ENCODE measurements at regions not wholly inside any gene's neighbourhood (a gene's known extent, or its start where the extent isn't known, plus 50 kb on each side); places are given as distances from the start of the nearest gene placed in this dataset.
"Not testable (repeated sequence)": the region's sequence is repeated elsewhere in the genome, so short reads cannot be mapped to it uniquely, and the experiment has no call there.

DNA sequence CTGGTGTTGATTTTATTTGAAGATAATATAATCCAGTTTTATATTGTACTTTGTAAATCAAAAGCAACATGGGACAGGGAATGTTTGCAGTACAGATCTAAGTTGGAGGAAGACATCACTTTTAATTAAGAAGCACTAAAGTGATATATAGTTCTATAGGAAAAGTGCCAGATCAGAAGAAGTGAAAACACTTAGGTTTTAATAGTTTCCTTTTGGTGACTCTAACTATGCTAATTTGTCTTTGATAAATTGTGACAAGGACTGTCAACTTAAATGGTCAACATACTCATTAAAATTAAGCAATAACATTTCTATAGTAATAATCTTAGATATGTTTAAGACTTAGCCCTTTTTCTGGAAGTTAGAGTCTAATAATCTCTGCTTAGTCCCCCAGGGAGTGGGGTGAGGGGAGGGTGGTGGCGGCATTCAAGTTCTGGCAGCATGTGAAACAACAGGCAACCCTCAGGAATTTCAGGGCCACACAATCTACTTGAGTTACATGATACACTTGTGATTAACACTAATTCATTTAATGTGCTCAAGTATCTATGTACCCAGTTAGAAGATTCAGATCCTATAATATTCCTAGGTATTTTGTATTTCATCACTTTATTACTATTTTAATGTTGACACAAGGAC lies 1026.5 kb downstream of the NR2F1-AS1 start:
- in situ Hi-C loops (cut with MboI; ENCODE audit: low pct_unique_long_range_greater_than_20kb, low sequenced_read_pairs): no loop called here
- no peak for DNase-seq

DNA sequence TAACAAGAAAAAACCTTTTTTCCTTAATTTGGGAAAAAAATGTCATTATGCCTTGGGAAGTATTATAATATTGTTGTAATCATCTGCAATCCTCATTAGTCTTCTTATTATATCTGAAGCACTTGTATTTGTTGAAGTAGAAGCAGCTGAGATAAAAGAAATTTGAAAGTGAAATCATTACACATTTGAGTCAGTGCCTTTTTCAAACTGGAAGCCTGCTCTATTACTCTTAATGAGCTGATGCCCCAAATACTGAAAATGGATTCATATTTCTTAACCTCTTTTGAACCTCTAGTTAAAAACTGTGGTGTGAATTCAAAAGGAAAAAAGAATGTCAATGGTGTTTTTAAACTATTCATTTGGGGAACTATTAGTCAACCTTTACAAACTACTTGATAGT lies 1027.7 kb downstream of the NR2F1-AS1 start:
- in situ Hi-C loops (cut with MboI; ENCODE audit: low pct_unique_long_range_greater_than_20kb, low sequenced_read_pairs): no loop called here

DNA sequence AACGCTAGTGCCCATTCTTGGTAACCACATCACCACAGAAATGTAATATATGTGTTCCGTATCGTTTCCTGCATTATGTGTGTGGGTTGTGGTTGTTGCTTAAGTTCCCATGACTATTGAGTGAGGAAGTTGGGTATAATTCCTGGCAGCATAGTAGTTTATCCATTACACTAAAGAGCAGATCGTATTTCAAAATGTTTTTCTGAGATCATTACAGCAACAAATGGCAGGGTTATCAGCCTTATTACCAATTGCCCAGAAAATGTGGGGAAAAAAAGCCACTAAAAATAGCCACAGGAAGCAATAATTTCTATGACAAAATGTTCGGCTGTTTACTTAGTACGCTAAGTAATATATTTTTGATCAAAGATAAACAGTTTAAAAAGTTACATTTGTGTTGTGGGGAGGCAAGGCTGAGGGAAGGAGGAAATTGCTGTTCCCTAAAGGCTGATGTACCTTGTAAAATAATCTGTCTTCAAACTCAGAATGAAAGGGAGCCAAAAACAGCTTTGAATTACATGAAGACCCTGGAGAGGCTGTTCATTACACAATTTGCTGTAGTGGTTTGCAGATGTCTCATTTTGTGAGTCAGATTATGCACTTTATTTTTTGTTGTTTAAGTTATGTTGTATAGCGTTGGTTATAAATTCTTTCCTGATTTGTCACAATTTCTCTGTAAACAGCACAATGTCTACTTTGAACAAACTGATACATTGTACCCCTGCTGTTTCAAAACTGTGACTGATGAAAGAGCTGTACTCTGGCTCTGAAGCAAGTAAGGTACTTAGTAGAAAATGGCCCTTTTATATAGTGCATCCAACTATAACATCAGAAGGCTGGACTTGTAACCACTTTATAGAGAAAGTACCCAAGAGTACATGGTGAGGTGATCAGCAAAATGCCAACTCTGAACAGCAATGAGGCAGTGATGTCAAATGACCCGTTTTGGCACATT lies 1028.5 kb downstream of the NR2F1-AS1 start:
- in situ Hi-C loops (cut with MboI; ENCODE audit: low pct_unique_long_range_greater_than_20kb, low sequenced_read_pairs): no loop called here
- DNase-seq: peak; percentile 39

More for the DNA sequence above, 1027.7 kb downstream of the NR2F1-AS1 start:
- no peak for DNase-seq

DNA sequence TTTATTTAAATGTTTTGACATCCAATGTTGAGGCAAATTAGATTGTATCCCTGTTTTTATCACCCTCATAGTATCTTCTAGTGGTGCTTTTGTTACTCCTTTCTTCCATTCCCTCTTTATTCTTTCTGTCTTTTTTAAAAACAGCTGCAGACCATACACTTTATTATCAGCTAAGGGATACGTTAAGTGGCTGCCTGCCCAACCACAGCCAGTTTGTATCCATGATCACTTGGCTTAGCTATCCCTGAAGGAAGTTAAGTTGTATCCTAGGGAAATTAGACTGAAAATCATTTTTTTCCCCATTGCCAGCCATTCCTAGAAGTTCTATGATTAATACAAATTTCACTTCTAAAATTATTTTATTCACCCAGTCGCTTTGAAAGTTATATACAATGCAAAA lies 1032.7 kb downstream of the NR2F1-AS1 start:
- in situ Hi-C loops (cut with MboI; ENCODE audit: low pct_unique_long_range_greater_than_20kb, low sequenced_read_pairs): no loop called here

DNA sequence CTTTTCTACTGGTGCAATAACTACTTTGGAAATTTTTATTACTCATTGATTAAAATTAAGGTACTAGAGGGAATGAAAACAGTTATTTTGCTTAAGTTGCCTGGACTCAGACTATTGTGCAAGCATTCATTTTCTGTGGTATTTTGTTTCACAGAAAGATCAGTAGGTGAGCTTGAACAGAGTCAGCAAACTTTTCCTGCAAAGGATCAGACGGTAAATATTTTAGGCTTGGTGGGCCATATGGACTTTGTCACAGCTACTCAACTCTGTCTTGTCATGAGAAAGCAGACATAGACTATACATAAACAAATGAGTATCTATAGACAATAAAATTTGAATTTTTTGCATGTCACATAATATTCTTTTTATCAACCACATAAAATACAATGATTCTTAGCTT lies 1036.4 kb downstream of the NR2F1-AS1 start:
- no peak for DNase-seq
- in situ Hi-C loops (cut with MboI; ENCODE audit: low pct_unique_long_range_greater_than_20kb, low sequenced_read_pairs): no loop called here

More for the DNA sequence above, 1032.7 kb downstream of the NR2F1-AS1 start:
- no peak for DNase-seq

DNA sequence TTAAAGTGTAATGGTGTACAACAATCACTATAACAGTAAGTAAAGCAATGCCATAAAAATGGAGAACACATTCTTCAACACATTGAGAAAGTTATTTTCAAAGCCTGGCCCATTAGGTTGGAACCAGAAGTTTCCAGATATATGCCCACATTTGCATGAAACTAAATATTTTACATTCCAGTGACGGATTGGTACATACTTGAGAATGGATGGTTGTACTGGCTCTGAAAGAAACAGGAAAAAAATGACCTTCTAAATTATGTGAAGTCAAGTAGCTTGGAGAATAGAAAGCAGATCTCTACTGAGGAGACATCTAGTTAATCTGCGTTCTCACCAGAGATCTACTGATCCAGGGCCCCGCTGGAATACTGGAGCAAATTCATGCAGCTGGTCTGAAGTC lies 1037.0 kb downstream of the NR2F1-AS1 start:
- DNase-seq: no peak
- in situ Hi-C loops (cut with MboI; ENCODE audit: low pct_unique_long_range_greater_than_20kb, low sequenced_read_pairs): no loop called here

DNA sequence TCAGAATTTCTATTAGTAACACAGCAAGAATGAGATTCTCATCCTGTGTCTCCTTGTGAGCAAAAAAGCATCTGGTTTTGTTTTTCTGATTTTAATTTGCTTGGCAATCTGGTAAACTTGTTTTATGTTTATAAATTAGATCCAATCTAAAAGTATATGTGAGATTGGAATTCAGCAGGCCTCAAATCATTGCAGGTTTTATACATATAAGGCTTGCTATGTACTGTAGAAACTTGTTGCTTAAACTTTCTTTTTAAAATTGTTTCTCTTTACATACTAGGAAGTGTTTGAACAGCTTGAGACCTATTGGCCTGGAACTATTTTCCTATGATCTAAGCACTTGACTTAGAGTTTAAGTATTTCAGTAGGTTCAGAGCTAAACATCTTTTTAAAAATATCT lies 1037.8 kb downstream of the NR2F1-AS1 start:
- in situ Hi-C loops (cut with MboI; ENCODE audit: low pct_unique_long_range_greater_than_20kb, low sequenced_read_pairs): no loop called here
- DNase-seq: no peak

DNA sequence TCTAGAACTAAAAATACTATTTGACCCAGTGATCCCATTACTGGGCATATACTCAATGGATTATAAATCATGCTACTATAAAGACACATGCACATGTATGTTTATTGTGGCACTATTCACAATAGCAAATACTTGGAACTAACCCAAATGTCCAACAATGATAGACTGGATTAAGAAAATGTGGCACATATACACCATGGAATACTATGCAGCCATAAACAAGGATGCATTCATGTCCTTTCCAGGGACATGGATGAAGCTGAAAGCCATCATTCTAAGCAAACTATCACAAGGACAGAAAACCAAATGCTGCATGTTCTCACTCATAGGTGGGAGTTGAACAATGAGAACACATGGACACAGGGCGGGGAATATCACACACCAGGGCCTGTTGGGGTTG lies 1039.0 kb downstream of the NR2F1-AS1 start:
- DNase-seq; in situ Hi-C loops (cut with MboI; ENCODE audit: low pct_unique_long_range_greater_than_20kb, low sequenced_read_pairs): not testable (repeated sequence)

DNA sequence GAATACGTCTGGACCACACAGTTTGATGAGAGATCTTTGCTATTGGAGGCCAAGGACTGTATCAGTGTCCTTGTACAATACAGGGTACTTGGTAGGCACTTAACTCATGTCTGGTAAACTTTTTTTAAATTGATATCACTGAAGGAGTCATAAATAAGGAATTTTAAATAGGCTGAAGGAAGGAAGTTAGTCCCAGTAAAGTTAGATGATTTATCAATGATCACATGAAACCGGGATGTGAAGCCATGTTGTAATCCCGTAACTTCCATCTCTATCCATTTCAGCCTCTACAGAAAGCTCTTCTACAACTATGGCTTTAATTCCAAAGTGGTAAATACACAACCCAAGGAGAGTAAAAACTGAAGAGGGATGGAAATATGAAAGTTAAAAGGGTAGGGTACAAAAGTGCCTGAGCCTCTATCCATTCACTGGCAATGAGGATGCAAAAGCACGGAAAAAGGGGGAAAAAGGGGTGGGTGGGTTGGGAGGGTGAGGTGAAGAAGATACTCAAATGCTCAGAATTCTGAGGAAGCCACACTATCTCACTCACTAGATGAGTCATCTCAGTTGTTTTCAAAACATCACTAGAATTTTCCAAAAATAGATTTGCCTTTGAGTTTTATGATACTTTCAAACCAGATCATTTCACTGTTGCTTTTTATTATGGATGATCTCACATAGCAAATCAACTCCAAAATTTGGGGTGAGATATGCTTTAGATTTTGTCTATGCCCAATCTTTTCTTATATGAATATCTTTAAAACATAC lies 1053.5 kb downstream of the NR2F1-AS1 start:
- in situ Hi-C loops (cut with MboI; ENCODE audit: low pct_unique_long_range_greater_than_20kb, low sequenced_read_pairs): no loop called here
- no peak for DNase-seq

DNA sequence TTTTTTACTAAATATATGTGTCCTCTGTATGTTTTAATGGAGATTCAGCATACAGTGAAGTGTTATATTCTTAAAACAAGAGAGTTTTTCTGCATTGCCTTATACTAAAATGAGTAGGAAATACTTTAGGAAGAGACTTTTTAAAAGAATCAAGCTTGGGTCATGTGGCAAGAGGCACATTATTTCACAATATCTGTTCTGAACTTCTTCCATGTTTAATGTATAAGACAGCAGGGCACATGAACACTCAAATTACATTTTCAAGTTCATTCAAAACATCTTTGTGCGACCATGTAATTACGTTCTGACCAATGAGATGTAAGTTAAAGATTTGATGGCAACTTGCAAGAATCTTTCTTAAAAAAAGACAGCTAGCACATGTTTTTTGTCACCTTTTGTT lies 1055.9 kb downstream of the NR2F1-AS1 start:
- in situ Hi-C loops (cut with MboI; ENCODE audit: low pct_unique_long_range_greater_than_20kb, low sequenced_read_pairs): no loop called here
- DNase-seq: no peak

DNA sequence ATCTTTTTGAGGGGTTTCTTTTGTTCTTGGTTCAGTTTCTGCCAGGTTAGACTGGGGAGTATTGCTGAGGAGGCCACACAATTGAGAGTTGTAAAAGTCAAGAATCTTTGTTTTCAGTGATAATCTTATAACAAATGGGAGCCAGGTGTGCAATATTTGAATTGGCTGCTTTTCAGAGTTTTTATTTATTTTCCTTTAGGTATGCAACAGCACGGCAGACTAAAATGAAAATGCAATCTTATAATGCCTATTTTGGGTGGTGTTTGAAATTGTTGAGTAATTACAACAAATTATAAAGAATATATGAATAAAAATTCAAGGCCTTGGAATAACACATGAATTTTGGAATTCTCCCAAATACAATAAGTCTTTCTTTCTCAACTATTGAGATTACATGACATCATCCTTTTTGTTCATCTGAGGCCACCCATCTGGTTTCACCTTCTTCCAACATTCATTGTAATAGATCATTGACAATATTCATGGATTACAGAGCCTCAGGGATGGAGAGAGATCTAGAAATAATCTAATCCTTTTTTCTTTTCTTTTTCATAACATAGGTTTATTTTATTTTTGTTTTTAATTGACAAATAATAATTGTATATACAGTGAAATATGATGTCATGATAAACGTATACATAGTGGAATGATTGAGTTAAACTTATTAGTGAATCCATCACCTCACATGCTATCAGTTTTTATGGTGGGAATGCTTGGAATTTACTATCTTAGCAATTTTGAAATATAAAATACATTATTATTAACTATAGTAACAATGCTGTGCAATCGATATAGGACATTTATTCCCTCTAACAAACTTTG lies 1061.0 kb downstream of the NR2F1-AS1 start:
- DNase-seq: no peak
- in situ Hi-C loops (cut with MboI; ENCODE audit: low pct_unique_long_range_greater_than_20kb, low sequenced_read_pairs): no loop called here

DNA sequence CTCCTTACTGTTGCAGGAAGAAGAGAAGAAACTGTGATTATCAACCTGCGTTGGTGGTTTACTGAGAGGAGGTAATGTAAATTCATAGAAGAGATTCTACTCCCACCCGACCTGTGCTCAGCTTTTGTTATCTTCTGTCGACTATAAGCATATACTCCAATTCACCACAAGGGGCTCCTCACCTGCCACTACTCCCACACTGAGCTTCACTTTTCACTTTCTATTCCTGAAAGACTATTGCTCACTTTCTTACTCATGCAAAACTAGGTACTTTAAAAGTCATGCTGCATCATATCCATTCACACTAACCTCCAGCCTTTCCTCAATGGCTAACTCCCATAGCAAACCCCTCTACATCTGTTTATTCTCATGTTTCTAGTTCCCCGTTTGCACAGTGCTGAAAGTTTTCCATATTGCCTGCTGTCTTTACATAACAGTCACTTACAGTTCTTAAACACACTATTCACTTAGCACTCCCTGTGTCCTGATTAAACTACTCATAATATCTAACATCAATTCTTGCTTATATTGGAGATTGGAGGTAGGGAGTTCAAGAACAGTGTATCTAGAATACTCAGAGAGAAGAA lies 1062.6 kb downstream of the NR2F1-AS1 start:
- in situ Hi-C loops (cut with MboI; ENCODE audit: low pct_unique_long_range_greater_than_20kb, low sequenced_read_pairs): no loop called here
- DNase-seq: peak; percentile 26

DNA sequence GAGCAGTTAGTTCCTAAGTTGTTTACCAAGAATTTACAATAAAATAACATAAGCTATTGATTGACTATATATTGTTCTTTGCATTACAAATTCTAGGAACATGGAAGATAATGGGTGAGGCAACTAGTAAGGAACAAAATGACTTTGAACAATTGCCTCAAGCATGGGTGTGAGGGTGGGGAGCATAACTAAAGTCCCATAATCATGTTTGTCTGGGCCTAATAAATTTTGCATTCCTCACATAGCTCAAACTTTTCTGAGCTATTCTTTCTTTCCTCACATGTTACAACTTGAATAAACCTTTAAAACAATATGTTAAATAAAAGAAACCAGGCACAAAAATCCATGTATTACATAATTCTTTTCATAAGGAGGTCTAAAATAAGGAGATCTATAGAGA lies 1066.1 kb downstream of the NR2F1-AS1 start:
- in situ Hi-C loops (cut with MboI; ENCODE audit: low pct_unique_long_range_greater_than_20kb, low sequenced_read_pairs): no loop called here
- no peak for DNase-seq

DNA sequence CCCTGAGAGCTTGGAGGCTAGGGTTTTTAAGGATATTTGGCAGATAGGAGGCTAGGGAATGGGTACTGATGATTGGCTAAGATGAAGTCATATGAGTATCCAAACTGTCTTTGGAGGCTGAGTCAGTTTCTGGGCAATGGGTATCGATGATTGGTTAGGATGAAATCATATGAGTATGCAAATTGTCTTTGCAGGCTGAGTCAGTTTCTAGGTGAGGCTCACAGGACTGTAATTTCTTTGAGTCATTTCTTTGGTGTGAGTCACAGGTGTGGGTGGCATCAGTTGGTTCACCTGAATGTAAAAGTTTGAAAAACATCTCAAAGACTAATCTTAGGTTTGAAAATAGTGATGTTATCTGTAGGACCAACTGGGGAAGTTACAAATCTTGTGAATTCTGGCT lies 1068.0 kb downstream of the NR2F1-AS1 start:
- in situ Hi-C loops (cut with MboI; ENCODE audit: low pct_unique_long_range_greater_than_20kb, low sequenced_read_pairs): no loop called here
- DNase-seq: no peak

DNA sequence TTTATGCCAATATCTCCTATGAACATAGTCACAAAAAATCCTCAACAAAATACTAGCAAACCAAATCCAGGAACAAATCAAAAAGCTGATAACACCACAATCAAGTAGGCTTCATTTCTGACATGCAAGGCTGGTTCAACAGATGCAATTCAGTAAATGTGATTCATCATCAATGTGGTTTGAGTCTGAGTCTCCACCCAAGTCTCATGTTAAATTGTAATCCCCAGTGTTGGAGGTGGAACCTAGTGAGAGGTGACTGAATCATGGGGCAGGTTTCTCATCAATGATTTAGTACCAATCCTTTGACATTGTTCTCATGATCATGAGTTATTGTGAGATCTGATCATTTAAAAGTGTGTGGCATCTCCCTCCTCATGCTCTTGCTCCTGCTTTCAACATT lies 1072.7 kb downstream of the NR2F1-AS1 start:
- in situ Hi-C loops (cut with MboI; ENCODE audit: low pct_unique_long_range_greater_than_20kb, low sequenced_read_pairs): no loop called here
- no peak for DNase-seq

DNA sequence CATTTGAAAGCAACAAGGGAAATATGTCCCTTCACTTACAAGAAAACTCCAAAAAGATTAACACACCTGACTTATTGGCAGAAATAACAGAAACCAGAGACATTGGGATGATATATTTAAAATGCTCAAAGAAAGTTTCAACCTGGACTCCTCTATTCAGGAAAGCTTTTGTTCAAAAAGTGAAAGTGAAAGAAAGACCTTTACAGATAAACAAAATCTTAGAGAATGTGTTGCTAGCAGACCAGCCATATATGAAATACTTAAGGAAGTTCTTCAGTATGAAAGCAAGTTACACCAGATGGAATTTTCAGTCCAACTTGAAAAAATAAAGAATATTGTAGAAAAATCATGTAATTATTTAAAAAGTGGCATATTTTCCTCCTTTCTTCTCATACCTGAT lies 1075.1 kb downstream of the NR2F1-AS1 start:
- in situ Hi-C loops (cut with MboI; ENCODE audit: low pct_unique_long_range_greater_than_20kb, low sequenced_read_pairs): no loop called here
- no peak for DNase-seq

DNA sequence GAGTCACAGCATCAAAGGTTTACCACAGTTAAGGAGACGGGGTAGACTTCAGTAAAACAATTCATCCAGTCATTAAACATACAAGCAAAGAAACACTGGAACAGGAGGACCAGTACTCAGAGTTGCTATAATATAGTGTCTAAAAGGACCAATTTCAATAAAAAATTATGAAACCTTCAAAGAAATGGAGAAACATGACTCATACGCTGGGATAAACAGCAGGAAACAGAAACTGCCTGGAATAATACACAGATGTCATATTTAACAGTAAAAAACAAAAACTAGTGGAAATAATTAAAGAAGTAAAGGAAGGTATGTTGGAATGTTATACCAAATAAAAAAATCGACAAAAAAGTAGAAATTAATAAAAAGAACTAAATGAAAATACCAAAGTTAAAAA lies 1075.9 kb downstream of the NR2F1-AS1 start:
- DNase-seq: no peak
- in situ Hi-C loops (cut with MboI; ENCODE audit: low pct_unique_long_range_greater_than_20kb, low sequenced_read_pairs): no loop called here

DNA sequence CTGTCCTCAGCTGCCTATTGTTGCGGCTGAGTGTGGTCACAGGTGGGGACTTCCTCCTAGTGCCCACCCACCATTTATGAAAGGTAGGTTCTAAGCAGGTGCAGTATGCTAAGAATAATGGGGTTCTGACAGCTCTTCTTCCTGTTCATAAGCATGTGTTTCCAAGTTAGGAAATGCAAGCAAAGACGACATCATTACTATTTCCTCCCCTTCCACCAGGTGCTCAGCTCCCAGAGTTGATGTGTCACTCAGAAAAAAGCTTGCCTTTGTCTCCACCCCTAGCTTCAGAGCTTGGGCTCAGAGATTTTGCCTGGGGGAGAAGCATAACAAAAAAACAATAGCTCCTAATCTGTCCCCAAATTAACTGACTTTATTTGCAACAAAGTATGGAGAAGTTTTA lies 1076.7 kb downstream of the NR2F1-AS1 start:
- in situ Hi-C loops (cut with MboI; ENCODE audit: low pct_unique_long_range_greater_than_20kb, low sequenced_read_pairs): no loop called here
- DNase-seq: no peak

DNA sequence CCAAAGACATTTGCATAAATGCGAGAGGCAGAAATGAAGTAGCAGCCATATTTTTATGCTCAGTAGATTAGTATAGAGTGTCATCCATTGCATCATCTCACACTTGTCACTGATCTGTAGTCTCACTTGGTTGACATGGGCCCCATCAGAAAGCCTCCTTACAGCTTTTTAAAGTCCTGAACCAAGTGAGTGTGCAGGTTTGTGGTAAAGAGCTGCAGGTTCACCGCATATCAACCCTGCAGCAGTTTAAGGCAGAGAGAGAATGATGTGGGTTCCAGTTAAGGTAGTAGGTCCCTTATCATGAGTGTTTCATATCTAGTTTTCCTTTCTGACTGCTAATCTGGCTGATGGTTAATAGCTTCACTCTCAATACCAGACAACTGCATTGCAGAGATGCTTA lies 1080.3 kb downstream of the NR2F1-AS1 start:
- in situ Hi-C loops (cut with MboI; ENCODE audit: low pct_unique_long_range_greater_than_20kb, low sequenced_read_pairs): no loop called here

More for the DNA sequence above, 1080.3 kb downstream of the NR2F1-AS1 start:
- no peak for DNase-seq

All from KBM-7 (cell line).